SK-N-SH (cell line): ENCODE measurements at regions not wholly inside any gene's neighbourhood (a gene's known extent, or its start where the extent isn't known, plus 50 kb on each side); places are given as distances from the start of the nearest gene placed in this dataset.

Experiments
- CTCF ChIA-PET: fragments of 300-600, 350-600 bp; formaldehyde crosslinking; extraction: SDS; loops from one replicate; lab custom pipeline; 2021; lab: Yijun Ruan, JAX
- POLR2A ChIA-PET: fragments of 350-600 bp; sonication (Branson Sonifier 250); formaldehyde crosslinking; extraction: SDS; loops from one replicate; lab custom pipeline; 2020; ENCODE audit warnings: antibody characterized with exemption, inconsistent platforms; lab: Yijun Ruan, JAX
- DNase-seq: peaks from one replicate; pipeline ENCODE4 v3.0.0; 2012
- H2AFZ ChIP-seq: fragments of 200-600 bp; sonication (generic); 2 replicates; pipeline ENCODE4 v1.8.1; 2016; ENCODE audit warnings: antibody characterized with exemption, mild to moderate bottlenecking, low read depth
- H3F3A ChIP-seq: fragments of 200-600 bp; sonication (generic); replicated peaks from 2 replicates; pipeline ENCODE3; 2016; ENCODE audit warnings: antibody characterized with exemption, mild to moderate bottlenecking; ENCODE audit not compliant: insufficient read depth
- H3K27ac ChIP-seq, 2 experiments: fragments of 200-500 bp in 1 of 2; fragments of 200-600 bp in 1 of 2; sonication (Bioruptor generic) in 1 of 2; sonication (generic), shearing (Covaris generic) in 1 of 2; 2 replicates each; pipeline versions ENCODE4 v1.5.1 to v1.6.1; 2014 to 2016; ENCODE audit warnings: low read depth in 2 of 2, inconsistent platforms in 1 of 2, low read length in 1 of 2, mild to moderate bottlenecking in 1 of 2, mixed read lengths in 1 of 2
- H3K27me3 ChIP-seq: fragments of 200-600 bp; sonication (generic), shearing (Covaris generic); 2 replicates; pipeline ENCODE4 v1.6.1; 2016; ENCODE audit warnings: mixed run types; ENCODE audit not compliant: insufficient read depth
- H3K36me3 ChIP-seq, 2 experiments: fragments of 200-500 bp in 1 of 2; fragments of 200-600 bp in 1 of 2; sonication (Bioruptor generic) in 1 of 2; sonication (generic) in 1 of 2; replicated peaks in 1 of 2; 2 replicates each; pipeline versions ENCODE3 to v1.5.1; 2014 to 2016; ENCODE audit warnings: low read length in 1 of 2, mild to moderate bottlenecking in 1 of 2; ENCODE audit not compliant: insufficient read depth in 2 of 2, control insufficient read depth in 1 of 2
- H3K4me1 ChIP-seq, 2 experiments: fragments of 200-500 bp in 1 of 2; fragments of 200-600 bp in 1 of 2; sonication (Bioruptor generic) in 1 of 2; sonication (generic), shearing (Covaris generic) in 1 of 2; 2 replicates each; pipeline versions ENCODE4 v1.5.1 to v1.6.1; 2014 to 2016; ENCODE audit warnings: low read depth in 1 of 2, low read length in 1 of 2, mixed run types in 1 of 2; ENCODE audit not compliant: insufficient read depth in 2 of 2, control insufficient read depth in 1 of 2
- H3K4me2 ChIP-seq: fragments of 200-600 bp; sonication (generic), shearing (Covaris generic); 2 replicates; pipeline ENCODE4 v1.6.1; 2017; ENCODE audit warnings: mixed run types
- H3K4me3 ChIP-seq, 2 experiments: fragments of 200-500 bp in 1 of 2; fragments of 200-600 bp in 1 of 2; sonication (Bioruptor generic) in 1 of 2; sonication (generic), shearing (Covaris generic) in 1 of 2; 2 replicates each; pipeline versions ENCODE4 v1.5.1 to v1.8.1; 2014 to 2016; ENCODE audit warnings: low read depth in 2 of 2, inconsistent platforms in 1 of 2, low read length in 1 of 2, mild to moderate bottlenecking in 1 of 2, mixed read lengths in 1 of 2, moderate library complexity in 1 of 2
- H3K79me2 ChIP-seq: fragments of 200-600 bp; sonication (generic); 2 replicates; pipeline ENCODE4 v1.8.1; 2017; ENCODE audit warnings: mild to moderate bottlenecking; ENCODE audit not compliant: insufficient read depth
- H3K9ac ChIP-seq: fragments of 200-600 bp; sonication (generic); 2 replicates; pipeline ENCODE4 v1.6.1; 2017; ENCODE audit warnings: mixed run types
- H3K9me2 ChIP-seq: fragments of 200-600 bp; sonication (generic); 2 replicates; pipeline ENCODE4 v1.6.1; 2017; ENCODE audit warnings: mixed run types
- H3K9me3 ChIP-seq: fragments of 200-600 bp; sonication (generic); 2 replicates; pipeline ENCODE4 v1.6.1; 2017; ENCODE audit warnings: mixed run types, mild to moderate bottlenecking, moderate library complexity
- H4K20me1 ChIP-seq: fragments of 200-600 bp; sonication (generic); 2 replicates; pipeline ENCODE4 v1.6.1; 2017; ENCODE audit warnings: mild to moderate bottlenecking, mixed run types; ENCODE audit not compliant: insufficient read depth
- CHD2 ChIP-seq: fragments of 150-350 bp; IDR thresholded peaks from 2 replicates; pipeline ENCODE4 v1.6.1; 2018; ENCODE audit warnings: low read length; ENCODE audit not compliant: partially characterized antibody
- CTCF ChIP-seq: fragments of 200-600 bp; sonication (generic); IDR thresholded peaks from 2 replicates; pipeline ENCODE4 v1.6.1; 2017; ENCODE audit warnings: antibody characterized with exemption, mild to moderate bottlenecking, moderate library complexity
- ELF1 ChIP-seq: IDR thresholded peaks from 2 replicates; pipeline ENCODE4 v1.4.0; 2012
- EP300 ChIP-seq, 2 experiments: IDR thresholded peaks; 2 replicates each; pipeline versions ENCODE4 v1.4.0 to v1.6.1; 2012; ENCODE audit warnings: borderline replicate concordance in 1 of 2, low read depth in 1 of 2, low read length in 1 of 2
- EZH2phosphoT487 ChIP-seq: fragments of 200-600 bp; sonication (generic); IDR thresholded peaks from 2 replicates; pipeline ENCODE4 v1.6.1; 2017; ENCODE audit warnings: low read depth, mixed run types, mild to moderate bottlenecking, antibody characterized with exemption, moderate library complexity, borderline replicate concordance
- FOSL2 ChIP-seq: IDR thresholded peaks from 2 replicates; pipeline ENCODE4 v1.4.0; 2012; ENCODE audit warnings: low read depth, mild to moderate bottlenecking, moderate library complexity, borderline replicate concordance
- GABPA ChIP-seq: IDR thresholded peaks from 2 replicates; pipeline ENCODE4 v1.4.0; 2012; ENCODE audit warnings: low read depth, mild to moderate bottlenecking
- MAX ChIP-seq: IDR thresholded peaks from 2 replicates; pipeline ENCODE4 v1.4.0; 2012; ENCODE audit warnings: low read depth
- MEF2A ChIP-seq: IDR thresholded peaks from 2 replicates; pipeline ENCODE4 v1.4.0; 2012; ENCODE audit warnings: low read depth, borderline replicate concordance
- NRF1 ChIP-seq: IDR thresholded peaks from 2 replicates; pipeline ENCODE4 v1.6.1; 2012; ENCODE audit warnings: low read depth, mild to moderate bottlenecking, low read length
- POLR2AphosphoS5 ChIP-seq: IDR thresholded peaks from 2 replicates; pipeline ENCODE4 v1.6.1; 2012; ENCODE audit warnings: low read depth, low read length
- RCOR1 ChIP-seq: fragments of 150-350 bp; IDR thresholded peaks from 2 replicates; pipeline ENCODE4 v1.6.1; 2017; ENCODE audit warnings: antibody characterized with exemption, low read length
- RFX5 ChIP-seq: IDR thresholded peaks from 2 replicates; pipeline ENCODE4 v1.6.1; 2012; ENCODE audit warnings: mild to moderate bottlenecking, improper control_type of control experiment, low read length
- SMC3 ChIP-seq: IDR thresholded peaks from 2 replicates; pipeline ENCODE4 v1.6.1; 2012; ENCODE audit warnings: low read depth, low read length, improper control_type of control experiment
- TEAD4 ChIP-seq: IDR thresholded peaks from 2 replicates; pipeline ENCODE4 v1.4.0; 2012; ENCODE audit warnings: mild to moderate bottlenecking, borderline replicate concordance; ENCODE audit not compliant: insufficient read depth
- USF1 ChIP-seq: IDR thresholded peaks from 2 replicates; pipeline ENCODE4 v1.4.0; 2012; ENCODE audit warnings: low read depth, borderline replicate concordance
- YY1 ChIP-seq: IDR thresholded peaks from 2 replicates; pipeline ENCODE4 v1.4.0; 2012; ENCODE audit warnings: low read depth, mild to moderate bottlenecking
- WGBS: methylation state at CpG from one replicate; pipeline ENCODE4 v1.1.6; 2017; ENCODE audit warnings: low lambda C conversion rate; 5-methylcytosine and 5-hydroxymethylcytosine counted together
- TF ChIP-seq, protein P1 (sequence below): IDR thresholded peaks from 2 replicates; pipeline ENCODE4 v1.4.0; 2012; ENCODE audit warnings: low read depth, borderline replicate concordance
- TF ChIP-seq, protein P2 (sequence below): fragments of 150-350 bp; IDR thresholded peaks from 2 replicates; pipeline ENCODE4 v1.6.1; 2016; ENCODE audit warnings: mild to moderate bottlenecking, low read depth, low read length
- TF ChIP-seq, protein P3 (sequence below): fragments of 150-350 bp; IDR thresholded peaks from 2 replicates; pipeline ENCODE4 v1.6.1; 2017; ENCODE audit warnings: antibody characterized with exemption, low read length, low read depth, borderline replicate concordance

- Histone ChIP-seq H3K4me1 (peaks cover 0 to 13% of the 10 kb centered on the region in 2 experiments; a peak in 1 of 4 replicates), H3K27ac (no peak overlapping the region), H4K20me1 (no peaks in the 10 kb centered on the region), H3K4me2 (no peak overlapping the region), H3K9me3 (no peaks in the 10 kb centered on the region), H3K9me2 (no peaks in the 10 kb centered on the region), H3K27me3 (no peaks in the 10 kb centered on the region), H3K36me3 (no peaks in the 10 kb centered on the region), H3K4me3 (no peak overlapping the region), H3K79me2 (no peaks in the 10 kb centered on the region), H3K9ac (no peak overlapping the region), H2AFZ (no peak overlapping the region), H3F3A (no peaks in the 10 kb centered on the region)
- ChIA-PET POLR2A (no interaction called here), CTCF (interaction anchor here (1.3 to 2.6 kb wide), 2 partner anchors 10 to 51 kb away, joined by 3 to 8 read pairs; no protein-coding TSS in a partner anchor)
- no peak for DNase-seq
- WGBS: 78% methylated on average over 12 of the region's 14 CpGs
- TF ChIP-seq ELF1 (no peak), RCOR1 (no peak), CHD2 (no peak), EP300 (IDR thresholded peaks at IDR 0.05; ENCODE audit: borderline replicate concordance in 1 of 2, low read depth in 1 of 2, low read length in 1 of 2) (no peak), FOSL2 (no peak), RFX5 (no peak), CTCF (no peak), EZH2phosphoT487 (no peak), SMC3 (no peak), MAX (no peak), USF1 (no peak), GABPA (no peak), TEAD4 (no peak), YY1 (no peak), MEF2A (no peak), NRF1 (no peak), POLR2AphosphoS5 (no peak)
- TF ChIP-seq, protein P1, sequence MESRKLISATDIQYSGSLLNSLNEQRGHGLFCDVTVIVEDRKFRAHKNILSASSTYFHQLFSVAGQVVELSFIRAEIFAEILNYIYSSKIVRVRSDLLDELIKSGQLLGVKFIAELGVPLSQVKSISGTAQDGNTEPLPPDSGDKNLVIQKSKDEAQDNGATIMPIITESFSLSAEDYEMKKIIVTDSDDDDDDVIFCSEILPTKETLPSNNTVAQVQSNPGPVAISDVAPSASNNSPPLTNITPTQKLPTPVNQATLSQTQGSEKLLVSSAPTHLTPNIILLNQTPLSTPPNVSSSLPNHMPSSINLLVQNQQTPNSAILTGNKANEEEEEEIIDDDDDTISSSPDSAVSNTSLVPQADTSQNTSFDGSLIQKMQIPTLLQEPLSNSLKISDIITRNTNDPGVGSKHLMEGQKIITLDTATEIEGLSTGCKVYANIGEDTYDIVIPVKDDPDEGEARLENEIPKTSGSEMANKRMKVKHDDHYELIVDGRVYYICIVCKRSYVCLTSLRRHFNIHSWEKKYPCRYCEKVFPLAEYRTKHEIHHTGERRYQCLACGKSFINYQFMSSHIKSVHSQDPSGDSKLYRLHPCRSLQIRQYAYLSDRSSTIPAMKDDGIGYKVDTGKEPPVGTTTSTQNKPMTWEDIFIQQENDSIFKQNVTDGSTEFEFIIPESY: no peak
- TF ChIP-seq, protein P2, sequence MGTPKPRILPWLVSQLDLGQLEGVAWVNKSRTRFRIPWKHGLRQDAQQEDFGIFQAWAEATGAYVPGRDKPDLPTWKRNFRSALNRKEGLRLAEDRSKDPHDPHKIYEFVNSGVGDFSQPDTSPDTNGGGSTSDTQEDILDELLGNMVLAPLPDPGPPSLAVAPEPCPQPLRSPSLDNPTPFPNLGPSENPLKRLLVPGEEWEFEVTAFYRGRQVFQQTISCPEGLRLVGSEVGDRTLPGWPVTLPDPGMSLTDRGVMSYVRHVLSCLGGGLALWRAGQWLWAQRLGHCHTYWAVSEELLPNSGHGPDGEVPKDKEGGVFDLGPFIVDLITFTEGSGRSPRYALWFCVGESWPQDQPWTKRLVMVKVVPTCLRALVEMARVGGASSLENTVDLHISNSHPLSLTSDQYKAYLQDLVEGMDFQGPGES: no peak
- TF ChIP-seq, protein P3, sequence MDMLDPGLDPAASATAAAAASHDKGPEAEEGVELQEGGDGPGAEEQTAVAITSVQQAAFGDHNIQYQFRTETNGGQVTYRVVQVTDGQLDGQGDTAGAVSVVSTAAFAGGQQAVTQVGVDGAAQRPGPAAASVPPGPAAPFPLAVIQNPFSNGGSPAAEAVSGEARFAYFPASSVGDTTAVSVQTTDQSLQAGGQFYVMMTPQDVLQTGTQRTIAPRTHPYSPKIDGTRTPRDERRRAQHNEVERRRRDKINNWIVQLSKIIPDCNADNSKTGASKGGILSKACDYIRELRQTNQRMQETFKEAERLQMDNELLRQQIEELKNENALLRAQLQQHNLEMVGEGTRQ: no peak
Measured at GRCh38 chr4:7141151-7141834, 51.0 kb upstream of the SORCS2 start.
